Neuronal stem cell (in vitro differentiated cells): ENCODE measurements at regions not wholly inside any gene's neighbourhood (a gene's known extent, or its start where the extent isn't known, plus 50 kb on each side); places are given as distances from the start of the nearest gene placed in this dataset.

Source experiments
- DNase-seq: peaks from one replicate; pipeline ENCODE4 v3.0.0-alpha.2; 2013; ENCODE audit warnings: low spot score
- H2AFZ ChIP-seq: one replicate; pipeline ENCODE4 v1.6.1; 2013; ENCODE audit warnings: mild to moderate bottlenecking, low read length, inconsistent platforms
- H2AK5ac ChIP-seq: 2 replicates; pipeline ENCODE4 v1.6.1; 2013; ENCODE audit warnings: low read depth, mild to moderate bottlenecking, inconsistent platforms, low read length, moderate library complexity, mixed read lengths
- H2BK120ac ChIP-seq: 2 replicates; pipeline ENCODE4 v1.6.1; 2013; ENCODE audit warnings: low read depth, mild to moderate bottlenecking, inconsistent platforms, low read length, moderate library complexity, mixed read lengths
- H2BK12ac ChIP-seq: one replicate; pipeline ENCODE4 v1.6.1; 2013; ENCODE audit warnings: low read length, inconsistent platforms
- H2BK15ac ChIP-seq: 2 replicates; pipeline ENCODE4 v1.6.1; 2013; ENCODE audit warnings: mild to moderate bottlenecking, low read length, inconsistent platforms, mixed read lengths
- H2BK5ac ChIP-seq: one replicate; pipeline ENCODE4 v1.6.1; 2013; ENCODE audit warnings: inconsistent platforms, mild to moderate bottlenecking, low read length, moderate library complexity
- H3K14ac ChIP-seq: one replicate; pipeline ENCODE4 v1.6.1; 2013; ENCODE audit warnings: low read length, inconsistent platforms
- H3K18ac ChIP-seq: 2 replicates; pipeline ENCODE4 v1.6.1; 2013; ENCODE audit warnings: low read length, inconsistent platforms
- H3K23ac ChIP-seq: 2 replicates; pipeline ENCODE4 v1.6.1; 2013; ENCODE audit warnings: low read depth, mild to moderate bottlenecking, mixed read lengths, low read length, inconsistent platforms; ENCODE audit not compliant: poor library complexity
- H3K27ac ChIP-seq: replicated peaks from 3 replicates; pipeline ENCODE4 v1.5.1; 2013; ENCODE audit warnings: low read length, inconsistent platforms
- H3K27me3 ChIP-seq, 3 experiments: 2 replicates each; pipeline ENCODE4 v1.6.1; 2013; ENCODE audit warnings: low read length in 3 of 3, mild to moderate bottlenecking in 2 of 3, inconsistent platforms in 1 of 3, low read depth in 1 of 3, mixed read lengths in 1 of 3, moderate library complexity in 1 of 3; ENCODE audit not compliant: control insufficient read depth in 3 of 3, insufficient read depth in 3 of 3
- H3K36me3 ChIP-seq, 2 donors: replicated peaks in 1 of 2; 2 replicates each; pipeline ENCODE4 v1.6.1; 2013; ENCODE audit warnings: low read length in 2 of 2; ENCODE audit not compliant: control insufficient read depth in 2 of 2, insufficient read depth in 2 of 2
- H3K4ac ChIP-seq: 2 replicates; pipeline ENCODE4 v1.6.1; 2013; ENCODE audit warnings: inconsistent platforms, mild to moderate bottlenecking, low read length, moderate library complexity
- H3K4me1 ChIP-seq, 2 donors: 1 replicate in 1 of 2; 2 replicates in 1 of 2; pipeline ENCODE4 v1.6.1; 2013; ENCODE audit warnings: low read length in 2 of 2, low read depth in 1 of 2; ENCODE audit not compliant: control insufficient read depth in 2 of 2, insufficient read depth in 1 of 2
- H3K4me2 ChIP-seq: one replicate; pipeline ENCODE4 v1.6.1; 2013; ENCODE audit warnings: mild to moderate bottlenecking, low read length, inconsistent platforms; ENCODE audit not compliant: insufficient read depth, poor library complexity, severe bottlenecking
- H3K4me3 ChIP-seq, 2 donors: 2 replicates each; pipeline ENCODE4 v1.5.1; 2013; ENCODE audit warnings: low read length in 2 of 2, mild to moderate bottlenecking in 2 of 2, inconsistent platforms in 1 of 2, moderate library complexity in 1 of 2
- H3K79me1 ChIP-seq: one replicate; pipeline ENCODE4 v1.6.1; 2013; ENCODE audit warnings: low read depth, mild to moderate bottlenecking, inconsistent platforms, low read length, moderate library complexity
- H3K9ac ChIP-seq: one replicate; pipeline ENCODE4 v1.6.1; 2013; ENCODE audit warnings: mild to moderate bottlenecking, low read depth, low read length, inconsistent platforms; ENCODE audit not compliant: poor library complexity
- H3K9me3 ChIP-seq, 2 donors: replicated peaks in 1 of 2; 2 replicates each; pipeline versions ENCODE3 to v1.6.1; 2013; ENCODE audit warnings: low read length in 2 of 2, mild to moderate bottlenecking in 2 of 2, inconsistent platforms in 1 of 2, low read depth in 1 of 2, mixed read lengths in 1 of 2, moderate library complexity in 1 of 2; ENCODE audit not compliant: control insufficient read depth in 2 of 2, insufficient read depth in 1 of 2
- H4K8ac ChIP-seq: one replicate; pipeline ENCODE4 v1.6.1; 2013; ENCODE audit warnings: low read depth, mild to moderate bottlenecking, inconsistent platforms, low read length, moderate library complexity
- H4K91ac ChIP-seq: one replicate; pipeline ENCODE4 v1.6.1; 2013; ENCODE audit warnings: low read length, low read depth, mild to moderate bottlenecking, inconsistent platforms; ENCODE audit not compliant: poor library complexity
- WGBS, 2 donors: extraction: QIAGEN DNeasy Blood & Tissue Kit; methylation state at CpG; one replicate each; pipeline ENCODE4 v1.1.7; 2013; ENCODE audit warnings: missing lambda C conversion rate in 2 of 2, mixed read lengths in 1 of 2; ENCODE audit not compliant: insufficient read length in 2 of 2, insufficient replicate concordance in 1 of 2; ENCODE audit errors: extremely low coverage in 2 of 2; 5-methylcytosine and 5-hydroxymethylcytosine counted together

DNA sequence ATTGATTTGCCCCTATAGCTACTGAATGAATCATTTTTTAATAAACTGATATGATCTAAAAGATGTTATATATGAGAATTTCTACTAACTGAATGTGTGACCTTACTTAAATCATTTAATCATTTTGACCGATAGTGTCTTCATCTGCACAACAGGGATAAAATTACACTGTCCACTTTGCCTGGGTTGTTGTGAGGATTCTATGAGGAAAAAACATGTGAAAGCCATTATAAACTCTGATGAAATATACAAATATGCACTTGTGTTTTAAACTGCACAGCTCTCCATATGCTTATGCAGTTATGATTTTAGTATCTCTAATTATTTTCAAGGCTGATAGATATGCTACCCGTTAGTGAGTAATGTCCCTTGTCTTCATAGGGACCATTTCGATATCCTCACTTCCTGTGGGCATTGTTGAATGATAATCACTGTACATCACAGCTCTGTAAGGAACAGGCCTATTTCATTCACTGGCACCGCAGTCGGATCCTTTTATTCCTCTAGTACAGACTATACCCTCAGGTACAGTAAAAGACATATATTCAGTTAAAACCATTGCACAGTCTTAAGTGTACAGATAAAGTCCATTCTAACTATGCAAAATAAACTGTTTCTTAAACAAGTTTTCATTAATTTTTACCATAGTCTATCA lies 88.7 kb upstream of the RAP1B start:
- no peak overlapping the region for H3K9ac ChIP-seq
- H3K4me3 ChIP-seq, result no peak overlapping the region
- H3K79me1 ChIP-seq, result no peaks in the 10 kb centered on the region
- no peaks in the 10 kb centered on the region for H3K9me3 ChIP-seq
- H2BK15ac ChIP-seq, result no peak overlapping the region
- no peaks in the 10 kb centered on the region for H3K27me3 ChIP-seq
- WGBS, 2 donors, result no CpG with 5 or more reads among the region's 5 CpGs
- H2BK12ac ChIP-seq, result no peak overlapping the region
- H3K18ac ChIP-seq, result no peak overlapping the region
- H4K91ac ChIP-seq, result no peak overlapping the region
- no peaks in the 10 kb centered on the region for H3K36me3 ChIP-seq
- no peak overlapping the region for H3K4ac ChIP-seq
- no peak overlapping the region for H2BK5ac ChIP-seq
- no peak overlapping the region for H4K8ac ChIP-seq
- no peaks in the 10 kb centered on the region for H3K4me1 ChIP-seq
- H3K27ac ChIP-seq, result no peak overlapping the region
- no peak overlapping the region for H3K4me2 ChIP-seq
- no peak overlapping the region for H2AK5ac ChIP-seq
- no peak overlapping the region for H3K14ac ChIP-seq
- no peak overlapping the region for H3K23ac ChIP-seq
- H2AFZ ChIP-seq, result no peak overlapping the region
- DNase-seq, result no peak
- H2BK120ac ChIP-seq, result no peak overlapping the region

- H3K18ac ChIP-seq, result no peak overlapping the region
These were observed 81.2 kb upstream of the RAP1B start for GRCh38 chr12:68529466-68529865.

DNA sequence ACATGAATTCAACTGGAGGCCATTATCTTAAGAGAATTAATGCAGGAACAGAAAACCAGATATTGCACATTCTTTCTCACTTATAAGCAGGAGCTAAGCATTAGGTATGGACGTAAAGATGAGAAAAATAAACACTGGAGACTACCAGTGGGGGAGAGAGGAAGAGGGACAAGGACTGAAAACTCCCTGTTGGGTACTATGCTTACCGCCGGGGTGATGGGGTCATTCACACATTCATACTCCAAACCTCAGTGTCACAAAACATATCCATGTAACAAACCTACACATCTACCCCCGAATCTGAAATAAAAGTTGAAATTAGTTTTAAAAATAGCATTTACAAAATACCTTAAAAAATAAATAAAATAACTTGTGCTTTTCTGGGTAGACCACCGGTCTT lies 80.8 kb upstream of the RAP1B start:
- no peaks in the 10 kb centered on the region for H3K9me3 ChIP-seq
- H3K23ac ChIP-seq, result no peak overlapping the region
- H2BK12ac ChIP-seq, result no peak overlapping the region
- no peak overlapping the region for H2BK5ac ChIP-seq
- no peak overlapping the region for H2BK120ac ChIP-seq
- H2AK5ac ChIP-seq, result no peak overlapping the region
- 100% methylated on average over 1 of the region's 5 CpGs; no CpG with 5 or more reads in 1 of the 2 donors for WGBS, 2 donors
- no peak for DNase-seq
- no peak overlapping the region for H3K4me2 ChIP-seq
- H3K27me3 ChIP-seq, result peaks cover 0 to 3% (median 0%) of the 10 kb centered on the region in 3 experiments
- H4K8ac ChIP-seq, result no peak overlapping the region
- H3K9ac ChIP-seq, result no peak overlapping the region
- no peak overlapping the region for H4K91ac ChIP-seq
- no peak overlapping the region for H3K18ac ChIP-seq
- H3K79me1 ChIP-seq, result no peaks in the 10 kb centered on the region
- no peak overlapping the region for H3K14ac ChIP-seq
- no peak overlapping the region for H3K27ac ChIP-seq
- H3K4me3 ChIP-seq, result no peak overlapping the region
- no peak overlapping the region for H3K4ac ChIP-seq
- no peaks in the 10 kb centered on the region for H3K4me1 ChIP-seq
- no peak overlapping the region for H2BK15ac ChIP-seq
- H2AFZ ChIP-seq, result no peak overlapping the region
- H3K36me3 ChIP-seq, result no peaks in the 10 kb centered on the region

More at GRCh38 chr12:68529466-68529865, 81.2 kb upstream of the RAP1B start:
- Histone ChIP-seq H3K4me2 (no peak overlapping the region), H4K91ac (no peak overlapping the region), H3K79me1 (no peaks in the 10 kb centered on the region), H2BK15ac (no peak overlapping the region), H3K9ac (no peak overlapping the region), H3K36me3 (no peaks in the 10 kb centered on the region), H2BK12ac (no peak overlapping the region), H3K14ac (no peak overlapping the region), H3K9me3 (no peaks in the 10 kb centered on the region), H3K4ac (no peak overlapping the region), H2AK5ac (no peak overlapping the region), H3K4me3 (no peak overlapping the region), H4K8ac (no peak overlapping the region), H3K27me3 (peaks cover 0 to 3% (median 0%) of the 10 kb centered on the region in 3 experiments), H3K4me1 (no peaks in the 10 kb centered on the region), H2AFZ (no peak overlapping the region), H3K27ac (no peak overlapping the region), H2BK120ac (no peak overlapping the region), H3K23ac (no peak overlapping the region), H2BK5ac (no peak overlapping the region)
- WGBS, 2 donors, result no CpG with 5 or more reads among the region's 6 CpGs
- DNase-seq, result no peak

GRCh38 chr12:68530299-68530698 lies 80.4 kb upstream of the RAP1B start:
- no CpG with 5 or more reads among the region's 4 CpGs for WGBS, 2 donors
- DNase-seq, result no peak
- no peak overlapping the region for H2AFZ ChIP-seq
- H4K8ac ChIP-seq, result no peak overlapping the region
- no peak overlapping the region for H3K4me2 ChIP-seq
- no peaks in the 10 kb centered on the region for H3K4me1 ChIP-seq
- no peak overlapping the region for H3K14ac ChIP-seq
- H3K23ac ChIP-seq, result no peak overlapping the region
- no peak overlapping the region for H3K4ac ChIP-seq
- no peaks in the 10 kb centered on the region for H3K79me1 ChIP-seq
- no peak overlapping the region for H4K91ac ChIP-seq
- H2BK5ac ChIP-seq, result no peak overlapping the region
- no peak overlapping the region for H3K18ac ChIP-seq
- H2BK12ac ChIP-seq, result no peak overlapping the region
- no peak overlapping the region for H3K27ac ChIP-seq
- no peak overlapping the region for H2AK5ac ChIP-seq
- no peak overlapping the region for H3K4me3 ChIP-seq
- no peaks in the 10 kb centered on the region for H3K9me3 ChIP-seq
- H3K27me3 ChIP-seq, result peaks cover 0 to 3% (median 0%) of the 10 kb centered on the region in 3 experiments
- no peak overlapping the region for H3K9ac ChIP-seq
- H2BK15ac ChIP-seq, result no peak overlapping the region
- no peak overlapping the region for H2BK120ac ChIP-seq
- H3K36me3 ChIP-seq, result no peaks in the 10 kb centered on the region
